ENCODE measurements at regions not wholly inside any gene's neighbourhood (a gene's known extent, or its start where the extent isn't known, plus 50 kb on each side); places are given as distances from the start of the nearest gene placed in this dataset.

DNA sequence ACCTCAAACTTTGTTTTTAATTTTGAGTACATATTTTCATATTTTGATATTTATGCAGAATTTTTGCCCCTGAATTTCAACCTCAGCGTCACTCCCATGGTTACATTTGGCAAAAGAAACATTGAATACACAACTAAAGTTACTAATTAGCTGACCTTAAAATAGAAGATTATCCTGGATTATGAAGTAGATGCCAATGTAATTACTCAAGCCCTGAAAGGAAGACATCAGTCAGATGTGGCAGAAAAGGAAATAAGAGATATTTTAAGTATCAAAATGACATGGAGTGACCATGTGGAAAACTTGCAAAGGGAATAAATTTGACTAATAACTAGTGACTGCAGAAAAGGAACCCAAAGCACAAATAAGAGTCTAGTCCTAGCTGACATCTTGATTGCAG is 701.3 kb upstream of the KCND2 start:
- CTCF ChIA-PET: no interaction called here

DNA sequence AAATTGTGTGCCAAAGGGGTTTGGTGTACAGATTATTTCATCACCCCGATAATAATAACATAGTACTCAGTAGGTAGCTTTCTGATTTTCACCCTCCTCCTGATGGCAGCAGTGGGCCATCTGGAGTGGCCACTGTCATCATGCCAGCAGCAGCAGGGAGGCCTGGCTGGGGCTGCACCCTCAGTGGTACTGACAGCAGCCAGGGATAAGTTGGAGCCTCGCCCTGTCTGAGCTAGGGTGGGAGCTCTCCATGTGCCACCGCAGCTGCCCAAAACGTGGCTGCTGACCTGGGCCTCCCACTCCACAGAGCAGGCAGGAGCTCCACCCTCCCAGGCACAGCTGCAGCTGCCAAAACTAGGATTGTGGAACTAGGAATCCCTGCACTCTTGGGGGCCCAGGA is 700.8 kb upstream of the KCND2 start:
- DNase-seq: no peak
- H3K27me3 ChIP-seq (replicated peaks; ENCODE audit: control insufficient read depth, insufficient read depth, low read length): no peaks in the 10 kb centered on the region
- H3K27me3 Mint-ChIP-seq (ENCODE audit: insufficient read depth, unreplicated experiment): no peaks in the 10 kb centered on the region
- H3K9me3 Mint-ChIP-seq (ENCODE audit: unreplicated experiment): no peaks in the 10 kb centered on the region
- H3K4me1 Mint-ChIP-seq (ENCODE audit: low read depth, unreplicated experiment): no peaks in the 10 kb centered on the region
- BruUV-seq (replicated peaks): no TSS peak
- H3K4me3 ChIP-seq (ENCODE audit: low read depth, low read length): no peak overlapping the region
- no peak overlapping the region for H3K4me3 Mint-ChIP-seq (ENCODE audit: unreplicated experiment)
- no peaks in the 10 kb centered on the region for H3K9me3 ChIP-seq
- ChIA-PET CTCF (no interaction called here), POLR2A (no interaction called here)
- intact Hi-C loops (cut with micrococcal nuclease; ENCODE audit: unreplicated experiment): no loop called here
- TF ChIP-seq, protein P1, sequence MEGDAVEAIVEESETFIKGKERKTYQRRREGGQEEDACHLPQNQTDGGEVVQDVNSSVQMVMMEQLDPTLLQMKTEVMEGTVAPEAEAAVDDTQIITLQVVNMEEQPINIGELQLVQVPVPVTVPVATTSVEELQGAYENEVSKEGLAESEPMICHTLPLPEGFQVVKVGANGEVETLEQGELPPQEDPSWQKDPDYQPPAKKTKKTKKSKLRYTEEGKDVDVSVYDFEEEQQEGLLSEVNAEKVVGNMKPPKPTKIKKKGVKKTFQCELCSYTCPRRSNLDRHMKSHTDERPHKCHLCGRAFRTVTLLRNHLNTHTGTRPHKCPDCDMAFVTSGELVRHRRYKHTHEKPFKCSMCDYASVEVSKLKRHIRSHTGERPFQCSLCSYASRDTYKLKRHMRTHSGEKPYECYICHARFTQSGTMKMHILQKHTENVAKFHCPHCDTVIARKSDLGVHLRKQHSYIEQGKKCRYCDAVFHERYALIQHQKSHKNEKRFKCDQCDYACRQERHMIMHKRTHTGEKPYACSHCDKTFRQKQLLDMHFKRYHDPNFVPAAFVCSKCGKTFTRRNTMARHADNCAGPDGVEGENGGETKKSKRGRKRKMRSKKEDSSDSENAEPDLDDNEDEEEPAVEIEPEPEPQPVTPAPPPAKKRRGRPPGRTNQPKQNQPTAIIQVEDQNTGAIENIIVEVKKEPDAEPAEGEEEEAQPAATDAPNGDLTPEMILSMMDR (IDR thresholded peaks at IDR 0.05; ENCODE audit: insufficient read depth in 1 of 2, low read depth in 1 of 2, low read length in 1 of 2, severe bottlenecking in 1 of 2, unreplicated experiment in 1 of 2): no peak
- no peaks in the 10 kb centered on the region for H3K4me1 ChIP-seq
- no peaks in the 10 kb centered on the region for H3K36me3 Mint-ChIP-seq (ENCODE audit: insufficient read depth, unreplicated experiment)
- H3K27ac Mint-ChIP-seq (ENCODE audit: unreplicated experiment): no peak overlapping the region
- H3K36me3 ChIP-seq (ENCODE audit: control insufficient read depth, insufficient read depth, low read length): no peaks in the 10 kb centered on the region

More for the DNA sequence above, 701.3 kb upstream of the KCND2 start:
- no TSS peak for BruUV-seq (replicated peaks)
- Mint-ChIP-seq H3K4me1 (ENCODE audit: low read depth, unreplicated experiment) (no peaks in the 10 kb centered on the region), H3K4me3 (ENCODE audit: unreplicated experiment) (no peak overlapping the region), H3K27ac (ENCODE audit: unreplicated experiment) (no peak overlapping the region), H3K36me3 (ENCODE audit: insufficient read depth, unreplicated experiment) (no peaks in the 10 kb centered on the region), H3K9me3 (ENCODE audit: unreplicated experiment) (no peaks in the 10 kb centered on the region), H3K27me3 (ENCODE audit: insufficient read depth, unreplicated experiment) (no peaks in the 10 kb centered on the region)
- no peaks in the 10 kb centered on the region for H3K27me3 ChIP-seq (replicated peaks; ENCODE audit: control insufficient read depth, insufficient read depth, low read length)
- TF ChIP-seq, protein P1 (IDR thresholded peaks at IDR 0.05; ENCODE audit: insufficient read depth in 1 of 2, low read depth in 1 of 2, low read length in 1 of 2, severe bottlenecking in 1 of 2, unreplicated experiment in 1 of 2): no peak
- POLR2A ChIA-PET: no interaction called here
- H3K36me3 ChIP-seq (ENCODE audit: control insufficient read depth, insufficient read depth, low read length): no peaks in the 10 kb centered on the region
- no peak for DNase-seq
- intact Hi-C loops (cut with micrococcal nuclease; ENCODE audit: unreplicated experiment): no loop called here
- H3K4me1 ChIP-seq: no peaks in the 10 kb centered on the region
- no peak overlapping the region for H3K4me3 ChIP-seq (ENCODE audit: low read depth, low read length)
- no peaks in the 10 kb centered on the region for H3K9me3 ChIP-seq

DNA sequence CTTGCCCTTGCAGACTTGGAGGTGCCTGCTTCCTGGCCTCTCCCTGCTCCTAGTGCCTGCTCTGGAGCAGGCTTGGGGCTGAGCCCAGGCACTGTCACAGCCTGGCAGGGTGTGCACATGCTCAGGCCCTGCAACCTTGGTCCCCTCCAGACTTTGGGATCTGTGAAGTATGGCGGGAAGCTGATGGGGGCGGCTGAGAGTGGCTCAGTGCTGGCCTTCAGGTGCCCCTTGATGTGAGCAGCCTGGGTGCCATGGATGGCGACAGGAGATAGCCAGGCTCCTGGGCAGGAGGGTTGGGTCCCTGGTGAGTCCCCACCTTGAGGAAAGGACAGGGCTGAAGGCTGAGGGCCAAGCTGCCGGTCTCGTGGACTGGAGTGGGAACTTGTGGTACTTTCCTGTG is 700.4 kb upstream of the KCND2 start:
- no peaks in the 10 kb centered on the region for H3K9me3 ChIP-seq
- no peaks in the 10 kb centered on the region for H3K9me3 Mint-ChIP-seq (ENCODE audit: unreplicated experiment)
- no peaks in the 10 kb centered on the region for H3K36me3 ChIP-seq (ENCODE audit: control insufficient read depth, insufficient read depth, low read length)
- no peaks in the 10 kb centered on the region for H3K36me3 Mint-ChIP-seq (ENCODE audit: insufficient read depth, unreplicated experiment)
- H3K27me3 Mint-ChIP-seq (ENCODE audit: insufficient read depth, unreplicated experiment): no peaks in the 10 kb centered on the region
- H3K4me3 Mint-ChIP-seq (ENCODE audit: unreplicated experiment): no peak overlapping the region
- POLR2A ChIA-PET: no interaction called here
- intact Hi-C loops (cut with micrococcal nuclease; ENCODE audit: unreplicated experiment): no loop called here
- no peak overlapping the region for H3K27ac Mint-ChIP-seq (ENCODE audit: unreplicated experiment)
- no peak for DNase-seq
- no peaks in the 10 kb centered on the region for H3K4me1 ChIP-seq
- H3K4me3 ChIP-seq (ENCODE audit: low read depth, low read length): no peak overlapping the region
- CTCF ChIA-PET: no interaction called here
- TF ChIP-seq, protein P1 (IDR thresholded peaks at IDR 0.05; ENCODE audit: insufficient read depth in 1 of 2, low read depth in 1 of 2, low read length in 1 of 2, severe bottlenecking in 1 of 2, unreplicated experiment in 1 of 2): no peak
- no TSS peak for BruUV-seq (replicated peaks)
- no peaks in the 10 kb centered on the region for H3K27me3 ChIP-seq (replicated peaks; ENCODE audit: control insufficient read depth, insufficient read depth, low read length)
- H3K4me1 Mint-ChIP-seq (ENCODE audit: low read depth, unreplicated experiment): no peaks in the 10 kb centered on the region

All from Caco-2 (cell line).